GM18870 (cell line): ENCODE measurements at regions not wholly inside any gene's neighbourhood (a gene's known extent, or its start where the extent isn't known, plus 50 kb on each side); places are given as distances from the start of the nearest gene placed in this dataset.

ENCODE experiments used
- ATAC-seq: cut with Tn5 transposase; IDR thresholded peaks from one replicate; pipeline ENCODE4 v1.9.1; 2021; ENCODE audit warnings: moderate library complexity; ENCODE audit not compliant: unreplicated experiment

- peak; percentile 57 for ATAC-seq
Measured at GRCh38 chr3:95084738-95085137, 1021.9 kb downstream of the NSUN3 start.

GRCh38 chr3:95088464-95088863 is 1025.6 kb downstream of the NSUN3 start:
- ATAC-seq = no peak

GRCh38 chr3:95097493-95097892 is 1034.6 kb downstream of the NSUN3 start:
- ATAC-seq = no peak

GRCh38 chr3:95120921-95121320 is 1058.1 kb downstream of the NSUN3 start:
- no peak for ATAC-seq

GRCh38 chr3:95123104-95123503 is 1060.2 kb downstream of the NSUN3 start:
- ATAC-seq = no peak

- no peak for ATAC-seq
Measured at GRCh38 chr3:95134693-95135413, 1072.0 kb downstream of the NSUN3 start.

GRCh38 chr3:95148107-95148506 is 1085.2 kb downstream of the NSUN3 start:
- no peak for ATAC-seq

- ATAC-seq = no peak
Measured at GRCh38 chr3:95151590-95151989, 1088.7 kb downstream of the NSUN3 start.

GRCh38 chr3:95154766-95155165 is 1091.9 kb downstream of the NSUN3 start:
- no peak for ATAC-seq

- ATAC-seq = peak; percentile 50
Measured at GRCh38 chr3:95162794-95163193, 1099.9 kb downstream of the NSUN3 start.

GRCh38 chr3:95167748-95168147 is 1104.9 kb downstream of the NSUN3 start:
- no peak for ATAC-seq

- ATAC-seq = no peak
Measured at GRCh38 chr3:95168526-95168925, 1105.7 kb downstream of the NSUN3 start.

- no peak for ATAC-seq
Measured at GRCh38 chr3:95172164-95172943, 1109.5 kb downstream of the NSUN3 start.

GRCh38 chr3:95177096-95177495 is 1114.2 kb downstream of the NSUN3 start:
- ATAC-seq = peak; percentile 75

- ATAC-seq = no peak
Measured at GRCh38 chr3:95184038-95184437, 1121.2 kb downstream of the NSUN3 start.

- no peak for ATAC-seq
Measured at GRCh38 chr3:95189348-95189747, 1126.5 kb downstream of the NSUN3 start.

GRCh38 chr3:95197661-95198060 is 1134.8 kb downstream of the NSUN3 start:
- ATAC-seq = no peak

GRCh38 chr3:95200384-95200783 is 1137.5 kb downstream of the NSUN3 start:
- no peak for ATAC-seq

- ATAC-seq = no peak
Measured at GRCh38 chr3:95210878-95211277, 1148.0 kb downstream of the NSUN3 start.

GRCh38 chr3:95212117-95212516 is 1149.3 kb downstream of the NSUN3 start:
- ATAC-seq = no peak

- ATAC-seq = no peak
Measured at GRCh38 chr3:95215437-95215957, 1152.6 kb downstream of the NSUN3 start.

- no peak for ATAC-seq
Measured at GRCh38 chr3:95217661-95218060, 1154.8 kb downstream of the NSUN3 start.
